Activated effector memory CD4-positive, alpha-beta T cell treated with anti-CD3 and anti-CD28 coated beads, Interleukin-2, amount 50 U/mL, for 16 hours (primary cell): ENCODE measurements at regions not wholly inside any gene's neighbourhood (a gene's known extent, or its start where the extent isn't known, plus 50 kb on each side); places are given as distances from the start of the nearest gene placed in this dataset.

Experiments used
- DNase-seq: peaks from one replicate; pipeline ENCODE4 v3.0.0-alpha.2; 2020

DNA sequence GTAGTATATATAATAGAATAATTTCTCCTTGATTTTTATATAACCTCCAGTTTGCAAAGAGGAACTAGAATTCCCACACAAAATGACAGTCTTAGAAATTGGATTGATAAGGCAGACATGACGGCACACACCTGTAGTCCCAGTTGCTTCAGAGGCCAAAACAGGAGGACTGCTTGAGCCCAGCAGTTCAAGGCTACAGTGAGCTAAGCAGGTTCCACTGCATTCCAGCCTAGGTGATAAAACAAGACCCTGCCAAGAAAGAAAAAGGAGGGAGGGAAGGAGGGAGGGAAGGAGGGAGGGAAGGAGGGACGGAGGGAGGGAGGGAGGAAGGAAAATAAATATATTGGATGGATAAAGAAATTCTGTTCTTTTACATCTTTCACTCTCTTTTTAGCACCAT is 77.6 kb upstream of the SASH1 start:
- DNase-seq: no peak

DNA sequence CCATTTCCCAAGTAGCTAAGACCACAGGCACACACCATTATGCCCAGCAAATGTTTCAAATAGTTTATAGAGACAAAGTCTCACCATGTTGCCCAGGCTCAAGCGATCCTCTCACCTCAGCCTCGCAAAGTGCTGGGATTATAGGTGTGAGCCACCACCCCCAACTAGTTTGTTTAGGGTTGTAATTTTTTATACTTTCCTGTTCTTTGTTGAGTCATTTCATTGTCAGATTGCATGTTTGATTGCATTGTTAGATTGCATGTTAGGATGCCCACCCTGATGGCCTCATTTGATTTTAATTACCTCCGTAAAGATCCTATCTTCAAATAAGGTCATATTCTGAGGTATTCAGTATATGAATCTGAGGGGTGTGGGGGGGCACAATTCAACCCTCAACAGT is 73.3 kb upstream of the SASH1 start:
- no peak for DNase-seq

DNA sequence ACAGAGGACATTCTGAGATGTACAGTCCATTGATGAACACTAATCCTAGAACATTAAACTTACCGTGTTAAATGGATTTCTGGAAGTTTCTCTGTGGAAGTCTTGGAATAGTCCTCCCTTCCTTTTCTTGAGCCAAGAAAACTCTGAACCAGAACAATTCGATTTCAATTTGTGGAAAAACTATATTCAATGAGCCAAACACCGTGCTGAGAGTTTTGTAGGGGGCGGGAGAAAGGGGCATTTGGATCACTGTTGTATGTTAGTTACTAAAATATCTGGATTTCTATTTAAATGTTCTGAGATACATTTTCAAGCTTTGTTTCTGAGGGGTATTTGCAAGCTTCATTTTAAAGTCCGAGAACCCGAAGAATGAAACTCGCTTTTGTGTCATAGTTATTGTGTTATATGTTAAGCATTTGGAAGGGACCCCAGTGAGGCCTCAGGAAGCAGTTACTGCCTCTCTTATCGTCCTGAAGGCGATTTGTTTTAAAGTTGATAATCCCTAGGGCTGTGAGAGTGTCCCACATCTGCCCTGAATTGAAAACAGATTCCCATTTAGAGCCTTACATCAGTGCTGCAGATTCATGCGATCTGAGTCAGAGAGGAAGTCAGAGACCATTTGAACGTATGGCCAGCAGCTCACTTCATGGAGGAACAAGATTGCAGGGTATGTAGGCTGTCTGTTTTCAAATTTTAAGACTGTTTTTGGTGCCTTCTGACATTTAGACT is 70.8 kb upstream of the SASH1 start:
- no peak for DNase-seq

DNA sequence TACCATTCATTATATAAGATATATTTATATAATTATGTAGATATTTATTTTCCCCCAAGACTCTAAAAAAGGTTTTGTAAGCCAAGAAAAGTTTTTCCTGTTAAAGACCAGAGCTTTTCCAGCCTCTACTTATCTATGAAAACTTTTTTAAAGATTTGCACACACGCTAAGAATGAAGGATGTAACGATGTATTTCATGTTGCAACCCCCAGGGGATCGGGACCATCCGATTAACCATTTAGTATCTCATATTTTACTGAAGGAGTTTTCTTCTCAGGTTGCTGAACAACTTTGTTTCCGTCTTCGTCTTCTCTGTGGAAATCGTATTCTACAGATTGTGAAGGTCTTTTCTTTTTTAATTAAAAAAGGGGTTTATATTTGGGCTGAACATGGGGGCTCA is 70.0 kb upstream of the SASH1 start:
- no peak for DNase-seq

DNA sequence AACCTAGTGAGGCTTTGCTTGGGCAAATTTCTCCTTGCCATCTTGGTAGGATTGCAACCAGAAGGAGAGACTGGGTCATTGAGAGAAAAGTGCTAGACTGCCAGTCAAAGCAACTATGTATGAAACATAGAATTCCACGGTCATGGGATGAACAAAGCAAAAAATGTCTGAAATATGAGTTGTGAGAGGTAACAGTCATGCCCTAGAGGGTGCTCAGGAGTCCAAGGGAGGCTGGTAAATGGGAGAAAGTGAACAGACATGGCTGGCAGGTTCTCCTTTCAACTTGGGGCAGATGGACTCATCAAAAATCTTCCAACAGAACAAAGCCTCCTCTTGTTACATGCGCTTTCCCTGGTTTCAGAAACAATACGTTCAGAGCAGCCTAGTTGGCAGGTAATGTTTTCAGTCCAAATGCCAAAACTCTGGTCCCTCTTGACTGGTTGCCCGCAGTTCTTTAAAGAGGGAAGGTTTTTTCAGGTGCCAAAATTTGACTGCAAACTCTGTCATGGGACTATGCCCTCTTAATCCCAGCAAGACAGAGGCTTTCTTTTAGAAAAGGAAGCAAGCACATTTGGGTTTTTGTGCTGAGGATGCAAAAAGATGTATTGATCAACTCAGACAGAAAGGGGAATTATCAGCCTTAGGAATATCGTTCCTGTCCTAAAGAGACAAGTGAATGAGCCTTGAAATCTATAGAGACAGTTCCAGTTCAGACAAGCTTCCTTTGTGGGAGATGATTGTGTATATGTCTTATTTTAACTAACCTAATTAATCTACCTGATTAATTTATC is 68.5 kb upstream of the SASH1 start:
- no peak for DNase-seq

DNA sequence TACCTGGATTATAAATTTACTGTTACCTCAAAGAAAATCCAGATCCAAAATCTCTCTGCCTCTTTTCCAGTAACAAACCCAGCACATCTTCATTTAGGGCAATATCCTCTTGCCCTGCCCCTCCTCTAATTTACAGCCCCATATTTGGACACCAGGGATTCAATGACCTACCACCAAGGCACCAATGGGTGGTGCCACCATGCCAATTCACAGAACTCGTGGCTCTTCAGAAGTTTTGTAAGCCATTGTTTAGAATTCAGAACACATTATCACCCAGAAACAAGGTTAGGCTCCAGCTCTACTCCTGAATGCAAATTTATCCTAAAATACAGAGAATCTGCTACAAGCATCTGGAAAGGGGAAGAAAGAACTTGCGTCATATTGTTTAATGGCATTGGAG is 67.8 kb upstream of the SASH1 start:
- no peak for DNase-seq

DNA sequence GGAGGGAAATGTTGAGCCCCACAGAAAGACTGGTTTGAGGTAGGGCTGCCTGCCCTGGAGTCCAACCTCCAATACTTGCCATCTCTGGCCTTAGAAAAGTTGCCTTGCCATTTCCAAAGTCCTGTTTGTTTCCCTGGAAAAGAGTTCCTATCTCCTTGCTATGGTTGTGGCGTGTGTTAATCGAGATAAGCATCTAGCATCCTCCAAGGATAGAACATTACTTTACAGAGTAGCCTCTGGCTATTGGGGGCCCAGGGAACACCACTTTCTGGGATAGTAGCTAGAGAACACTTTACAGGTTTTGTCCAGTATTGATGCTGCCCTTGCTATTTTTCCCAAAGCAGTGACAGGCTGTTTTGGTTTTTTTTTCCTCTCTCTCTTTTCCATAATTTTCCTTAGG is 57.4 kb upstream of the SASH1 start:
- DNase-seq: no peak

DNA sequence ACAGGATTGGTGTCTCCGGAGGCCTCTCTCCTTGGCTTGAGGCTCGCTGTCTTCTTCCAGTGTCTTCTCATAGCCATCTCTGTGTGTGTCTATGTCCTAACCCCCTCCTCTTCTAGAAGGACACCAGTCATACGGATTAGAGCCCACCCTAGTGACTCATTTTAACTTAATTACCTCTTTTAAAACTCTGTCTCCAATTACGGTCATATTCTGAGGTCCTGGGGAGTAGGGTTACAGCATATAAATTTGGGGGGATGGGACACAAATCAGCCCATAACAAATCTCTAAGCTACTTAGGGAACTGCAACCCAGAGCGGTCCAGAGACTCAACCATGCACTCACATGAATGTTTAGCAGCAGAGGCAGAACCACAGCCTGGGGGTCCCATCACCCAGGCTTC is 56.1 kb upstream of the SASH1 start:
- DNase-seq: no peak

DNA sequence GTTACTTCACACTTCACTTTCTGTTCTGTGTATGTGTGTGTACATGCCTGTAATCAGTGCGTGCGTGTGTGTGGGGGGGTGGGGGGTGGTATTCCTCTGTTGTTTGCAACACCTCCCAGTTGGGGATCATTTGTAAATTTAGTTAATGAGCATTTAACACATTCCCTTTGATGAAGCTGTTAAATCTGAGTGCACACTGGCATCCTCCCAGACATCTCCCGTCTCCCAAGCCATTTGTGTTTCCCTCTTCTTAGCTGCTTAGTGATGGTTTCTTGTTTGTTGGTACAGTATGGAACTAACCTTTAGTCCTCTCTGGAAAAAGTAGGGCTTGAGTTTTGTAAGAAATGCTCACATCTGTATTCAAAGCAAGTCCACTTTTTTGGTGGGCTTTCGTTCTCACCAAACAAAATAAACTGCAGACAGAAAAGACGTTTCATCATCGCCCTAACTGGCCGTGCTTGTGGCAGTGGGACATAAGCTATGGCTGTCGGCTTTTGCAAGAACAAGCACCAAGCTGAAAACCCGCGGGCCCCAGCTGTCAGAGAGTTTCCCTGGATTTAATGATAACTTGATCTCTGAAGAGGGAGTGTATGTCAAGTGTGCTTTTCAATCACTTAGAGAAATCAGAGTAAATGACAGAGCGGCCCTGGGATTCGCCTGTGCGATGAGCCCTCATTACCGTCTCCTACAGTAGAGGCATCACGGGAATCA is 54.9 kb upstream of the SASH1 start:
- DNase-seq: no peak

DNA sequence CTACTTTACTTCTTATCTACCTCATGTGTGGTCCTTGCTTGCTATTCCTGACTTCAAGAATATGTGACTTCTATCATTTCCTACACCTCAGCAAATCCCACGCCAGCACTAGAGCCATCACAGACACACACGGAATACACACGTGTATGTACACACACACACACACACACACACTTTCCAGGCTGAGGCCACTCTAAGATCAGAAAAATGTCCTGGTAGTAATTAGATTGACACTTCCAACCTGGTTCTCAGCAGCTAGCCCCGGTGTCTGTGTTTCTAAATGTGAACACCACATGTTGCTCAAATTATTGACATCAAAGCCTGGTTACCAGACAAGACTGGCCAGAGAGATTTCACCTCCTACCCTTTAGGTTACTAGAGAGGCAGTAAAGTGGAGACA is 54.1 kb upstream of the SASH1 start:
- no peak for DNase-seq

DNA sequence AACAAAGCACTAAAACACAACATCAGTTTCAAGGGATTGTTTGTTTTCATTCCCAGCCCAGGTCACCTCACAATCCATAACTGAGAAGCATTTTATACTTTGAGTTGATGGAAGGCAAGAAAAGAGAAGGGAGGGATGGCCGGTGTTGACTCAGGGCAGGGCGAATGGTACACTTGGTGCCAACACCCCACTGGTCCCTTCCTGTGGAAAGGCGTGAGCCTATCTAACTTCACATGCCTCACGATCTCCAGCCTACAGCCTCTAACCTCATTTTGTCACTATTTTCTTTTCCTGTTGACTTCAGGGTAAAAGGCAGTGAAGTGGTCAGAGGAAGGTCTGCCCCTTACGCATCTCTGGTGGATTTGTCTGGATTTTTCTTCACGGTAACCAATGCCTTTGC is 53.5 kb upstream of the SASH1 start:
- DNase-seq: no peak

DNA sequence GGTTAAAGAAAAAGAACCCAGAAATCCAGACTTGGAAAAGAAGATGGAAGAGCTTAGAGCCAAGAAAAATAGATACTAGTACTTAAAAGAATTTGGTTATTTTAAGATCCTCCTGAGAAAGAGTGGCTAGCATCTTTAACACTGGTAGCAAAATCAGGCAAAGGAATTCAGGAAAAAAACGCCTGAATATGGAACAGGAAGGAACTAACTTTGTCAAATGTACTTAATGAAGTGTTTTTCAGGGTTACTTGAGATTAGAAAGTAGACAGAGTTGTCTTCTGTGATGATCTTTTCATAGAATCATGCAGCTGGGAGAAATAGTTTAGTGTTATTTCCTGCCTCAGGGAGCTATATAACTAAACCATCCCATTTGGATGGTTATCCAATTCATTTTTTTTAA is 50.8 kb upstream of the SASH1 start:
- DNase-seq: no peak
